Fibroblast of peridontal ligament (primary cell): ENCODE measurements at regions not wholly inside any gene's neighbourhood (a gene's known extent, or its start where the extent isn't known, plus 50 kb on each side); places are given as distances from the start of the nearest gene placed in this dataset.
"Not testable (repeated sequence)": the region's sequence is repeated elsewhere in the genome, so short reads cannot be mapped to it uniquely, and the experiment has no call there.

Experiments used
- DNase-seq: peaks from one replicate; pipeline ENCODE4 v3.0.0-alpha.2; 2010; ENCODE audit errors: extremely low read depth

DNA sequence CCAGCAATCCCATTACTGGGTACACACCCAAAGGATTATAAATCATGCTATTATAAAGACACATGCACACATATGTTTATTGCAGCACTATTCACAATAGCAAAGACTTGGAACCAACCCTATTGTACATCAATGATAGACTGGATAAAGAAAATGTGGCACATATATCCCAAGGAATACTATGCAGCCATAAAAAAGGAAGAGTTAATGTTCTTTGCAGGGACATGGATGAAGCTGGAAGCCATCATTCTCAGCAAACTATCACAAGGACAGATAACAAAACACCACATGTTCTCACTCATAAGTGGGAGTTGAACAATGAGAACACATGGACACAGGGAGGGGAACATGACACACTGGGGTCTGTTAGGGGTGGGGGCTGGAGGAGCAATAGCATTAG lies 177.2 kb upstream of the TBX18 start:
- DNase-seq = not testable (repeated sequence)

DNA sequence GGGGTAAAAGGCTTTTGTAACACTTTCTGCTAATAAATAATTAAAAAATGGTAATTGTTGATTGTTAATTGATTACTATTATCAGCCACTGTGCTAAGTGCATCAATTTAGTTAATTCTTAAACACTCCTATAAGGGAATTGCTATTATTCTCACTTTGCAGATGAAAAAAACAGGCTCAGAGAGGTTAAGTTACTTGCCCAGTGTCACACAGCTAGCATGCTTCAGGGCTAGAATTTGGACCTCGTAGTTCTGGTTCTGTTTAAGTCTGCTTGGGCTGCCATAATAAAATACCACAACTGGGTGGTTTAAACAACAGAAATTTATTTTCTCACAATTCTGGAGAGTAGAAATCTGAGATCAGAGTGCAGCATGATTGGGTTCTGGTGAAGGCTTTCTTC lies 164.8 kb upstream of the TBX18 start:
- no peak for DNase-seq

- no peak for DNase-seq
Measured at GRCh38 chr6:84927551-84927950, 163.2 kb upstream of the TBX18 start.

GRCh38 chr6:84926189-84927155 lies 162.1 kb upstream of the TBX18 start:
- DNase-seq = no peak

DNA sequence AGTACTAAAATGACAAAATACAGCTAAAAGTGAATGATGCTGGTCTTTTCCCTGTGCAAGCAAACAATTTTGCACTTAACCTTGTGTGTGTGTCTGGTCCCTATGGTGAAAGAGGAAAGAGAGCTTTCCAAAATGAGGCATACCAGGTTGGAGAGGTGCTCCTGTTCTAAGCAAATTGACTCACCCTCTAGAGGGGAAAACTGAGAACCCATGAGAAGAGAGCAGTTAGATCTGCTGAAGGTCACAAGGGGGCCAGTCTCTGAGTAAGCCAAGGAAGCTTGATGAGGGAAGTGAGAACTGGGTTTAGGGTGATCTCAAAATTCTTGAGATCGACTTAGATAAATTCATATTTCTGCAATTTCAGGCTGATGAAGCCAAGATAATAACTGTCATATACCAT lies 157.5 kb upstream of the TBX18 start:
- no peak for DNase-seq

GRCh38 chr6:84920021-84920420 lies 155.6 kb upstream of the TBX18 start:
- DNase-seq = no peak

DNA sequence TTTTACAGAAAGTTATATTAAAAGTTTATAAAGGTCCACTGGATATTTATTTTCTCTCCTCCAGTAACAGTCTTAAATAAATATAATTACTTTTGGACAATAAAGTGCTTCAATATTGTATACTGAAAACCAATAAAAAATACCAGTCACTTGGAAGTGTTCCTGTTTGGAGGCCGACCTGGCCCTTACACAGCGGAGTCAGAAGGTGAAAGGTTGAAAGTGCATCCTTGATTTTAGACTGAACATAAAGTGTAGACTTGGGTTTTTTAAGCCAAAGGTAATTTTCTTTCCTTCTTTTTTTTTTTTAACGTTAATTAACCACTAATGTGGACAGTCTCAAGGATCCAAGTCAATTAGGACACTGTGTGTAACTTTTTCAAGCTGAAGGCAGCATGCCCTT lies 152.3 kb upstream of the TBX18 start:
- no peak for DNase-seq

- no peak for DNase-seq
Measured at GRCh38 chr6:84912472-84913322, 148.3 kb upstream of the TBX18 start.

GRCh38 chr6:84910906-84911607 lies 146.7 kb upstream of the TBX18 start:
- DNase-seq = no peak

DNA sequence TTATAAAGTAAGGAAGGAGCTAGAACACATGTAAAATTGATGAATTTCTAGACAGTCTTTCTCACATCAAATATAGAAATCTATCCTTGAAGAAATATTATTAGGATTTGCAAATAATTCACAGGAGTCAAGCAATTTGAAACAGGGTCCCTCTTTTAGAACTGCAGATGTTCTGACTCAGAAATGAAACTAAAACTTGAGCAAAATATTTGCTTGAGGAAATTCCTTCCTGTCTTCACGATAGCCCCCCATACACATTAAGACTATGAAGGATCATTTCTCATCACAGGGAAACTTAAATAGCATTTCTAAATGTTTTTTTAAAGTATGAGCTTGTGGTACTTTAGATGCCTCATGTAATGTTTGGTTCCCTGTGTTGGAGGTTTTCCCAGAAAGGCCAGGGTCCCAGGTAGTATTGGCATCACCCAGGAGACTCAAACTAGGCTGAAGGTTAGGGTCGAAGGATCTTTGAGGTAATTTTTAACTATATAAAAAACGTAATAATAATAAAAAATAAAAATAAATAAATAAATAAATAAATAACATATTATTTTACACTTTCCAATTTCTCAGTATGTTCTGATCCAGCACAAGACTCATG lies 144.0 kb upstream of the TBX18 start:
- no peak for DNase-seq

- no peak for DNase-seq
Measured at GRCh38 chr6:84906514-84906913, 142.1 kb upstream of the TBX18 start.

DNA sequence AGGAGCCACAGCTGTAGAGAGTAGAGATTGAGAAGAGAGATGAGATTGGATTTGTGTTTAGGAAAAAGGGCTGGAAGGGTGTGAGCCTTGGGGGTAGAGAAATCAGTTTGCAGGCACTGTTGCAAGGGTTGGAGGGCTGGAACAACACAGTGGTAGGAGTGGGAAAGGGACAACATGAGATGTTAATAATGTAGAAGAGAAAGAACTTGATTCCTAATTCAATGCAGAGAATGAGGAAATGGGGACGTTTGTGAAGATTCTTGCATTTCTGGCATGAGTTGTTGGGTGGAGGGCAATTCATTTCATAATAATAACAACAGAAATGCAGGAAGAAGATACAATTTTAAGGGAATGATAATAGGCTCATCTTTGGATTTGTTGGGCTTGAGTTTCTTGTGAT lies 141.4 kb upstream of the TBX18 start:
- no peak for DNase-seq

DNA sequence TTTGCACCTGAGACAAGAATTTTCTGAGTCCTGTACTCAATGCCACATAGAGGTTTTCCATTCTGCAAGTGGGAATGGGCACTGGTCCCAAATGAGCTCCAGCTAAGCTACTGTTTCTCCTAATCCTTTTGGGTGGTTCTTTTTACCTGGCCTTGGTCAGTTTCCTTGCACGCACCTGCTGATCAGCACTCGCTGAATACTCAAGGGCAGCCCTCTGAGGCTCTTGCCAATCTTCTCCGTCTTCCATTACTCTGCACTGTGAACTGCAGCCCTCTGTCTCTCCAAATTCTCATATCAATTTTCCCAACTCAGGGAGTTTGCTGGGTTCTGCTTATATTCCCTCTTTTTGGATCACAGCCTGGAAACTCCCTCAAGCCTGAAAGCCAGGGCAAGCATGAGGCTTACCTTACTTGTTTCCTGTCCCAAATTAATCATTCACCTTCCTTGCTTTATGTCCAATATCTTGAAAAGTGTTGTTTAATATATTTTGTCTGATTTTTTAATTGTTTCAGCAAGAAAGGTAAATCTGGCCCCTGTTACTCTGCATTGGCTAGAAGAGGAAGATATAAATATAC lies 138.0 kb upstream of the TBX18 start:
- DNase-seq = no peak

DNA sequence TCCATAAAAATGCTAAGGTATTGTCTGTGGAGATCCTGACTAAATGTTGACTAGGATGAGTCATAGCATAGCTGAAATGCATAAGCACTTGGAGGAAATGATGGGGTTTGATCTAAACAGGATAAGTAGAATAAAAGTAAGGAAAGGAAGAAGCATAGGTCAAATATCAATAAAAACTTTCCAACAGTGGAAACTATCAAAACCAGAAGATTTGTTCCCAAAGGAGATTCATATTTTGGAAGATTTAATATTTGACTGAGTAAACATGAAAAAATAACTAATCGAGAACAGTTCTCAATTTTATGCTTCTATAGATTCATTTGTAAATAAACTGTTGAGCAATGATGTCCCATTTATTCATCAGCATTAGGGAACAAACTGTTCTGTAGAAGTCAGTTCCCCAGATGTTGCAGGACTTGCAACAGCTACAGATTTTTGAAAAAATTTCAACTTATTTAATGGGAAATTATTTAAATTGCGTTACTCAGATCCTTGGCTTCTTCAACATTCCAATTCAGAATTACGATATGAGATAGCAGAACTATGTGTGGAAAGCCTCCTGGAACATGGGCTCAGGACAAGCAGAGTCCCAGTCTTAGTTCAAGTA lies 133.7 kb upstream of the TBX18 start:
- DNase-seq = no peak

DNA sequence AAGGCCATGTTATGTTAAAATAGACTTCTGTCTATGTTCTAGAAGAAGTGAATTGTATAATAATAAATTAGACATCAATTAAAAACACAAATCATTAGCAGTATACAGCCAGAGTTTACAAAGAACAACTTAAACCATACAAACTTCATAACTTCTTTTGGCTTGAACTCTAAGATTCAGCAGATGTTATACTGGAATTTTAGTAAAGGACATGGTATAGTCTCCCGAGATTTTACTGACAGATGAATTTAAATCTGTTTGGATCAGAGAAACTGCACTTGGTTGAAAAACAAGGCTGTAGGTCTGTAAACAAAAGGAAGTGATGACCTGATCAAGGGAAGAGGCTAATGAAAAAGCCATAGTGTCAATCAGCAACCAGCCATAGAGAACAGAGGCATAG lies 132.6 kb upstream of the TBX18 start:
- no peak for DNase-seq

- no peak for DNase-seq
Measured at GRCh38 chr6:84892671-84893070, 128.3 kb upstream of the TBX18 start.

GRCh38 chr6:84882768-84883766 lies 118.7 kb upstream of the TBX18 start:
- DNase-seq = no peak

DNA sequence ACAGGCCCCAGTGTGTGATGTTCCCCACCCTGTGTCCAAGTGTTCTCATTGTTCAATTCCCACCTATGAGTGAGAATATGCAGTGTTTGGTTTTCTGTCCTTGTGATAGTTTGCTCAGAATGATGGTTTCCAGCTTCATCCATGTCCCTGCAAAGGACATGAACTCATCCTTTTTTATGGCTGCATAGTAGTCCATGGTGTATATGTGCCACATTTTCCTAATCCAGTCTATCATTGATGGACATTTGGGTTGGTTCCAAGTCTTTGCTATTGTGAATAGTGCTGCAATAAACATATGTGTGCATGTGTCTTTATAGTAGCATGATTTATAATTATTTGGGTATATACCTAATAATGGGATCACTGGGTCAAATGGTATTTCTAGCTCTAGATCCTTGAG lies 115.0 kb upstream of the TBX18 start:
- not testable (repeated sequence) for DNase-seq

- DNase-seq = no peak
Measured at GRCh38 chr6:84877515-84878210, 113.3 kb upstream of the TBX18 start.
